ENCODE measurements at regions not wholly inside any gene's neighbourhood (a gene's known extent, or its start where the extent isn't known, plus 50 kb on each side); places are given as distances from the start of the nearest gene placed in this dataset.

GRCh38 chr9:16197578-16198370 is 644.9 kb downstream of the CCDC171 start:
- H3K9me3 ChIP-seq (ENCODE audit: control insufficient read depth, insufficient read depth, low read length) = no peaks in the 10 kb centered on the region
- ATAC-seq (no peak), DNase-seq (no peak)
- no peak for TF ChIP-seq CTCF (IDR thresholded peaks at IDR 0.05)
- no peaks in the 10 kb centered on the region for H3K36me3 ChIP-seq (ENCODE audit: control insufficient read depth, insufficient read depth, low read length)
- peaks cover 23 to 50% of the 10 kb centered on the region in 2 donors for H3K27me3 Mint-ChIP-seq (ENCODE audit: low read depth in 2 of 2)
- no peak overlapping the region for H3K4me3 ChIP-seq (ENCODE audit: low read length)
- no peaks in the 10 kb centered on the region for H3K36me3 Mint-ChIP-seq
- no peaks in the 10 kb centered on the region for H3K4me1 ChIP-seq (ENCODE audit: control insufficient read depth, insufficient read depth, low read length)
- H3K4me1 Mint-ChIP-seq = no peaks in the 10 kb centered on the region
- H3K27me3 ChIP-seq (ENCODE audit: control insufficient read depth, insufficient read depth, low read length) = no peaks in the 10 kb centered on the region
- H3K9me3 Mint-ChIP-seq = no peaks in the 10 kb centered on the region
- no peak overlapping the region for H3K4me3 Mint-ChIP-seq
- WGBS (ENCODE audit: insufficient coverage) = 92% methylated on average over 19 of the region's 20 CpGs
- intact Hi-C loops (cut with micrococcal nuclease) = no loop called here
- no peak overlapping the region for H3K27ac Mint-ChIP-seq
- no peak overlapping the region for H3K27ac ChIP-seq (ENCODE audit: low read length)

- Histone ChIP-seq H3K36me3 (ENCODE audit: control insufficient read depth, insufficient read depth, low read length) (no peaks in the 10 kb centered on the region), H3K27me3 (ENCODE audit: control insufficient read depth, insufficient read depth, low read length) (no peaks in the 10 kb centered on the region), H3K4me3 (ENCODE audit: low read length) (no peak overlapping the region), H3K4me1 (ENCODE audit: control insufficient read depth, insufficient read depth, low read length) (no peaks in the 10 kb centered on the region), H3K27ac (ENCODE audit: low read length) (no peak overlapping the region), H3K9me3 (ENCODE audit: control insufficient read depth, insufficient read depth, low read length) (no peaks in the 10 kb centered on the region)
- DNase-seq = no peak
- H3K4me1 Mint-ChIP-seq = no peaks in the 10 kb centered on the region
- no peak for ATAC-seq
- H3K9me3 Mint-ChIP-seq = no peaks in the 10 kb centered on the region
- intact Hi-C loops (cut with micrococcal nuclease) = no loop called here
- no peak for TF ChIP-seq CTCF (IDR thresholded peaks at IDR 0.05)
- H3K27ac Mint-ChIP-seq = no peak overlapping the region
- H3K4me3 Mint-ChIP-seq = no peak overlapping the region
- WGBS (ENCODE audit: insufficient coverage) = 90% methylated on average over 4 of the region's 6 CpGs
- H3K27me3 Mint-ChIP-seq (ENCODE audit: low read depth in 2 of 2) = peaks cover 23 to 43% of the 10 kb centered on the region in 2 donors
- no peaks in the 10 kb centered on the region for H3K36me3 Mint-ChIP-seq
Measured at GRCh38 chr9:16198996-16199395, 646.2 kb downstream of the CCDC171 start.

GRCh38 chr9:16202221-16202620 is 649.4 kb downstream of the CCDC171 start:
- H3K4me3 Mint-ChIP-seq = no peak overlapping the region

More at GRCh38 chr9:16202221-16202620, 649.4 kb downstream of the CCDC171 start:
- DNase-seq = no peak
- no peaks in the 10 kb centered on the region for H3K4me1 ChIP-seq (ENCODE audit: control insufficient read depth, insufficient read depth, low read length)
- H3K27me3 ChIP-seq (ENCODE audit: control insufficient read depth, insufficient read depth, low read length) = no peaks in the 10 kb centered on the region
- Mint-ChIP-seq H3K9me3 (no peaks in the 10 kb centered on the region), H3K4me1 (peaks cover 4% of the 10 kb centered on the region in 2 donors), H3K27me3 (ENCODE audit: low read depth in 2 of 2) (peaks cover 16 to 33% of the 10 kb centered on the region in 2 donors), H3K36me3 (no peaks in the 10 kb centered on the region), H3K27ac (no peak overlapping the region)
- TF ChIP-seq CTCF (IDR thresholded peaks at IDR 0.05) = no peak
- no peak overlapping the region for H3K4me3 ChIP-seq (ENCODE audit: low read length)
- no peaks in the 10 kb centered on the region for H3K36me3 ChIP-seq (ENCODE audit: control insufficient read depth, insufficient read depth, low read length)
- no peak for ATAC-seq
- H3K27ac ChIP-seq (ENCODE audit: low read length) = no peak overlapping the region
- intact Hi-C loops (cut with micrococcal nuclease) = no loop called here
- 68% methylated on average over 1 of the region's 1 CpG for WGBS (ENCODE audit: insufficient coverage)
- no peaks in the 10 kb centered on the region for H3K9me3 ChIP-seq (ENCODE audit: control insufficient read depth, insufficient read depth, low read length)
